ENCODE measurements at regions not wholly inside any gene's neighbourhood (a gene's known extent, or its start where the extent isn't known, plus 50 kb on each side); places are given as distances from the start of the nearest gene placed in this dataset.
"Not testable (repeated sequence)": the region's sequence is repeated elsewhere in the genome, so short reads cannot be mapped to it uniquely, and the experiment has no call there.

DNA sequence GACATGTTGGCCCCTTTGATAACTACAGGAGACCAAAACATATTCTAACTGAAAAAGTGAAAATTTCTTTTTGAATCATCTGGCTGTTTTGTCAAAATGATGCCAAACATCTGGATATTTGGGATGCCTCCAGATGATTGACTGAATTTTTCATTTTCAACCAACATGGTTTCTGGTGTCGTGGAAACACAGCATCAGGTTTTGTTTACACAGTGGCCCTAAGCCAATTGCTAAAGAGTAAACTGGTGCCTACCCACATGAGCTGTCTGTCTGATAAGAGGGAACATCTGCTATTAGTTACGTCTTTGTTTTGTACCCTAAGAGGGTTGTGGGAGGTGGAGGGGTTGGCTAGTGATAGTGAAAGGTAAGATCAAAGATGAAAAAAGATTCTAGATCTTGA, 204.8 kb downstream of the KCNK2 start:
- no peak for DNase-seq

DNA sequence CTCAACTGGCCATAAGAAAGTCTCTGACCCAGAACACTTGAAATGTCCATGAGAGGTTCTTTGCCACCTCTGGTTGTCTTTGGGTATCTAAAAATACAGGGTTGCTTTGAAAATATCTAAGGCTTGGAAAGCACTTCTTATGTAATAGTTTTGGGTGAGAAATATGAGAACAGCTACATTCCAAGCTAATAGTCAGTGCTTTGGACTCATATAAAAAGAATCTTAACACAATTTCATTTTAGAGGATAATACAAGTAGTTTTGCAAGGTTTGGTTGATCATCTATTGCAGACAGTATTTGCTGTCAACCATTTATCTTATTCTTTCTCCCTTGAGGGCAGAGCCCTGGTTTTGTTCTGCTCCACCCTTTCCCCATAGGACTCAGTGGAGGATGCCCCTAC, 207.5 kb downstream of the KCNK2 start:
- DNase-seq, result no peak

DNA sequence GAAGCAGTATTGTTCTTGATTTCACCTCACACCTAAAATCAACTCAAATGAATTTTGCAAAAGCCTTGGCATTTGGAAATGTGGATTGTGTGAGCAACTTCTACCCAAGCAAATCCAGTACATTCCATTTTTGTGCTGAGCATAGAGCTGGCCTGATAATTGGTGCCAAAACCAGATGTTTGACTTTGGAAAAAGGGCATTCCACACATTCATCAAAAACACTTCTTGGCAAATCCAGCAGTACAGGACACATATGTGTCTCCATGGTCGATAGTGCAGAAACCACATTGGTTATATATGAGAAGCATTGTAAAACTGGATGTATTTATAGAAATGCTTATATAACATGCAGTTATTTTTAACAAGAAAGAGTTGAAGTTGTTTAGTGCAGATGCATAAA, 210.4 kb downstream of the KCNK2 start:
- DNase-seq, result no peak

DNA sequence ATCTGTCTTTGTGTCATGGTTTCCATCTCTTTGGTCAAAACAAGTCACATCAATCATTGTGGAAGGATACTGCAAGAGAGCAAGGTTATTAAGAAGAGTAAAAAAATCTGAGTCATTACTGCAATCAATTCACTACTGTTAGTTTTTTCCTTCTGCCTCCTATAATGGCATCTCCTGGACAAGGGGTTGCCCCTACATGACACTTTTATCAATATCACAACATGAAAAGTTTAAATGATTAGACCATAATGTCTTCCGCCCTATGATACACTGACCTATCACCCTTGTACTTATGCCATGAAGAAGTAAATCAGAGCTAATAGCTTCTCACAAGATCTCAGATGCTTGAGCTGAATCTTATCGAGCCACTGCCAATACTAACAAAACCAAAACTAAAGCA, 223.9 kb downstream of the KCNK2 start:
- DNase-seq, result no peak

DNA sequence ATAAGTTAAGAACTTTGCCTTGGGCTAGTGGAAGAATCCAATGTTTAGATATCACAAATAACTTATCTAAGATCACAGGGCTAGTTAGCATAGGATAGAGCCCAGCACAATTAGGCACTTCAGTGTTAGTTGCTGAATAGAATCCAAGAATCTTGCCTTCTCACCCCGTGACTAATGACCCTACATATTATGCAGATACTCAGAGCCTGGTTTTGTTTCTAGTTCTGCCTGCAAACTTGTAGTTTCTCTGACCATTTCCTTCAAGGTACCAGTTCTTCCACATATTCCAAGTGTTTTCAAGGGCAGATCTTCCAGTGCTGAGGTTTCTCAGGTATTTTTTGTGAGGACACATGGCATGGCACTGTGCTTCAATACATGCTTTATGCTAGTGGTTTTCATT, 239.3 kb downstream of the KCNK2 start:
- no peak for DNase-seq

DNA sequence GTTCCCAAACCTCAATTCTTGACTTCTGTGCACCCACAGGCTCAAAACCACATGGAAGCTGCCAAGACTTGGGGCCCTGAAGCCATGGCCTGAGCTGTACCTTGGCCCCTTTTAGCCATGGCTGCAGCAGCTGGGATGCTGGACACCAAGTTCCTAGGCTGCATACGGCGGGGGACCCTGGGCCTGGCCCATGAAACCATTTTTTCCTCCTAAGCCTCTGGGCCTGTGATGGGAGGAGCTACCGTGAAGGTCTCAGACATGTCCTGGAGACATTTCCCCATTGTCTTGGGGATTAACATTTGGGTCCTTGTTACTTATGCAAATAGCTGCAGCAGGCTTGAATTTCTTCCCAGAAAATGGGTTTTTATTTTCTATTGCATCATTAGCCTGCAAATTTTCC, 241.5 kb downstream of the KCNK2 start:
- DNase-seq, result not testable (repeated sequence)

DNA sequence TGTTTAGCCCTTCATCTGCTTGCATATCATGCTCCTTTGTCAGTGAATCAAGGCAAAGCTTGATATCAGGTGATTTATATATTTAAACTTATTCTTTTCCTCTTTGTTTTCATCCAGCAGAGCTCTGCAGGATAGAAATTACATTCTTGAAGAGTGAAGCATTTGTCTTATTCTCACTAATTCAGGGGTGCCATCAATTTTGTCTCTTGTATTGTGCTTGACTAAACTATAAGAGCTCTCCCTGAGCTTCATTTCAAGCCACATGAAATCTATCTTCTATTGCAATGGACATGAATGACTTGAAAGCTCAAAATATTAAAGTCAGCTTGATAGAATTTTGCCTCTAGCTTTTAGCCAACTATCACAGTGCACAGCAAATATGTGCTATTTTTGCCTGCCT, 236.7 kb upstream of the KCTD3 start:
- no peak for DNase-seq

DNA sequence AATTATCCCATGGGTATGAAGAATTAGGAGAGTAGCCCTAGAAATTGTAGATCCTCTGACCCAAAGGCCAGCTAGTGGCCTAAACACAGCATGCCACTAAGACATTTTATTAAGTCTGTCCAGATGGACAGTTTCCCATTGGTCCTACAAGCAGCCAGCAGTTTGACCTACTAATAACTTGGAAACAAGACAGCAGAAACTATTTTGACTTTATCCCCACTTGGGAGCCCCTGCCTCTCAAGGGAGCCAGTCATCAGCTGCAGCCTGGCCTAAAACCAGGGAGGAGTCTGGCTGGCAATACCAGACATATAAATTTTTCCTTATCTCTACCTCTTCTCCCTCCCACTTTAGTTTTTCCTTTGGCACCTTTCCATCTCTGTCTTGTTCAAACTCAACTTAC, 222.6 kb upstream of the KCTD3 start:
- no peak for DNase-seq

DNA sequence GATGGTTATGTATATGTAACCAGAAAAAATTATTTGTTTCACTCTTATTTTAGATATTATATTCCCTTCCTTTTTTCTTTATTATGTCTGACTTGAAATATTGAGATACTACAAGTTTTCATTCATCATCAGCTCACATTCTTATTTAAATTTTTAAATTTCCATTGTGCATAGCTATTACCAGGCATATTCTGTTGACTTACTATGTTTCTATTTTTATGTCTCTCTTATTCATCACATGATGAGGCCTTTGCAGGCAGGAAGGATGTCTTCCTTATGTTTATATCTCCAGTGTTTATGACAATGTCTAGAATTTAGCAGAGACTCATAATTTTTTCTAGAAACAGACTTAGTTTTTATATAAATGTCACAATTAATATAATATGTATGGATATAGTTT, 221.9 kb upstream of the KCTD3 start:
- no peak for DNase-seq

DNA sequence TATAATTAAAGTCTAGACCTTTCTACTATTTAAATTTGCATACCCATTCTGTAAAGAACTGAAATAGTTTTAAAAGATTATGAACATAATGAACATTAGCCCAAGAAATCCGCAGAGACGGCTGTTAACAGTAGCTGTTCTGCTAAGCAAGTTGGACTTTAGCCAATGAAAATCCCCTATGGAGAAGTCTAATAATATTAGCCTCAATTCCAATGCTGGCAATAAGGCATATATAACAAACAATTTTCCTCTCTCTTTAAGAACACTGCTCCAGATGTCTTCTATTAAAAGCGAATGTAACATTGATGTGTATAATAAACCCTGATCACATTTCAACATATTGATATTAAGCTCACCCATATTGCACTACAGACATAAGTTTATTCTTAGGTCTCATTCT, 221.3 kb upstream of the KCTD3 start:
- DNase-seq, result no peak

DNA sequence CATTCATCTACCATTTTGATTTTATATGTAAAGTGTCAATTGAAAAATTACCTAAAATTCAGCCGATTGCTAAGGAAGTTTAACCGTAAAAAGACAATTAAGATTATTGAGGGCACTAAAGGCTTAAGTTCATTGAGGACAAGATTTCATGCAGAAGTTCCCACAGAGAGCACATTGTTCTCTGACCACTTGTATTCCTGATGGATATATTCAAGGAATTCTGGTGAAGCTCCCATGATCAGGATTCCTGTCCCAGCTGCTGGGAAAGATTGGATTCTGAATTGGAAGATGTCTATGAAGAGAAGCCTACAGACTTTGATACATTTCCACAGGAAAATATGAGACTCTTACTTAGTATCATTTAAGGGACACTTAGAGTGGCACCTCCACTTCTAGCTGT, 209.2 kb upstream of the KCTD3 start:
- DNase-seq, result no peak

DNA sequence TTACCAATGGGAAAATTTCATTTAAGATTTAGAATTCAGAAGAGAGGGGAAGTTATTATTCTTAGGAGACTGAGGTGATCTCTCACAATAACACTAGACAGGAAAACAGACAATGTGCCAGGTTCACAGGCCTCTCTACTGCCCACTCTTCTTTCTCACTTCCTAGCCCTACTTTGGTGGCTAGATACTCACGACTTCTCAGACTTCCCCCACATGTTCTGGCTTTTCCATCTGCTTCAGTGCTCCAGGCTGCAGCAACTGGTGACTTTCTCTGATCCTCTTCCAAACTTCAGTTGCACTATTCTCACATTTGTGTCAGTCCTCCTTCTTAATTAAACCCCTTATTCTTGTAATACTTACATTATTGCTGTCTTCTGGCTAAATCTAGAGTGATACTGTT, 208.7 kb upstream of the KCTD3 start:
- no peak for DNase-seq

DNA sequence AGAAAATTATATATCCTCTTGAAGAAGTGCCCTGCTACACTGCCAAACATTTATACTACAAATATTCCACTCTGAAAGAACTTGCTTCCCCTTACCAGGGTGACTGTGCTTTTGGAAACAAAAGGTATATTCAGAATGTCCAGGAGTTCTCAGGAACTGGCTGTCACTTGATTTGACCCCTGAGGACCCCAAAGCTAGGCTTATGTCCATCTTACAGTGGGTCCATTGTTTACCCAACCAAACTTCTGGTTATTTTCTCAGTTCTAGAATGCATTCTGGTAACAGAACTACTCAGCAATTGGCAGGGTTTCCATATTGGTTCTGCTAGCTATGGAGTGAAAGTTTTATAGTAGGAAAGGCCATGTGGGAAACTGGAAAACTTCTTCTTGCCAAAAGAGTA, 207.1 kb upstream of the KCTD3 start:
- no peak for DNase-seq

DNA sequence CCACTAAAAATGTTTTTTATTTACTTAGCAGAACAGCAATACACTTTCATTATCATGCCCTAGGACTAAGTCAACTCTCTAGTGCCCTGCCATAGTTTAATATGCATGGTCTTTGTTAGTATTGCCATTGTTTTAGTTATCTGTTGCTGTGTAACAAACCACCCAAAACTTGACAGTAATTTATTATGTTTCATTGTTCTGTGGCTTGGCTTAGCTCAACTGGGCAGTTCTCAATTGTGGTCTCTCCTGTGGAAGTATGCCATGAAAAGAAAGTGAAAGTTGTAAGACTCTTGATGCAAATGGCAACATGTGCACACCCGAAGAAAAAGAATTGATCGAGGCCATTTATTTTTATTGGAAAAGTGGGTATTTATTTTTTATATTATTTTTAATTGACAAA, 206.3 kb upstream of the KCTD3 start:
- DNase-seq, result no peak

DNA sequence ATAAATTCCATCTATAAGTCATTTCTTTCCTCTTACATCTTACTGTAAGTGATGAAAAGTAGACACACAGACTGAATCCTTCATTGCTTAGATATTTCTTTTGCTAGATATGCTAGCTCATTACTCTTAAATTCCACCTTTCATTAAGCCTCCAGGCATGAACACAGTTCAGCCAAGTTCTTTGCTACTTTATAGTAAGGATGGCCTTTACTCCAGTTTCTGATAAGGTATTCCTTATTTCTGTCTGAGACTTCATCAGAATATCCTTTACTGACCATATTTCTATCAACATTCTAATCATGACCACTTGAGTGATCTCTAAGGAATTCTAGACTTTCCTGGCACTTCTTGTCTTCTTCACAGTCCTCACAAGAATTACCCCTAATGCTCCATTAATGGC, 191.7 kb upstream of the KCTD3 start:
- DNase-seq, result no peak

DNA sequence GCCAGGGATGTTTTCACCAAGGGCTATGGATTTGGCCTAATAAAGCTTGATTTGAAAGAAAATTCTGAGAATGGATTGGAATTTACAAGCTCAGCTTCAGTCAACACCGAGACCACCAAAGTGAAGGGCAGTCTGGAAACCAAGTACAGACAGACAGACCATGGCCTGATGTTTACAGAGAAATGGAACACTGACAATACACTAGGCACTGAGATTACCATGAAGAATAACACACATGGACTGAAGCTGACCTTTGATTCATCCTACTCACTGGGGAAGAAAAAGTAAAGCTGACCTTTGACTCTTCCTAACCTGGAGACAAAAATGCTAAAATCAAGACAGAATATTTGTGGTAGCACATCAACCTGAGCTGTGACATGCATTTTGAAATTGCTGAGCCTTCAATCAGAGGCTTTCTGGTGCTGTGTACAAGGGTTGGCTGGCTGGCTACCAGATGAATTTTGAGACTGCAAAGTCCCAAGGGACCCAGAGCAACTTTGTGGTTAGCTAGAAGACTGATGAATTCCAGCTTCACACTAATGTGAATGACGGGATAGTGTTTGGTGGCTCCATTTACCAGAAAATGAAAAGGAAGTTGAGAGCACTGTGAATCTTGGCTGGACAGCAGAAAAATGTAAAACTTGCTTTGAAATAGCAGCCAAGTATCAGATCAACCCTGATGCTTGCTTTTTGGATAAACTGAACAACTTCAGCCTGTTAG, 190.4 kb upstream of the KCTD3 start:
- no peak for DNase-seq

DNA sequence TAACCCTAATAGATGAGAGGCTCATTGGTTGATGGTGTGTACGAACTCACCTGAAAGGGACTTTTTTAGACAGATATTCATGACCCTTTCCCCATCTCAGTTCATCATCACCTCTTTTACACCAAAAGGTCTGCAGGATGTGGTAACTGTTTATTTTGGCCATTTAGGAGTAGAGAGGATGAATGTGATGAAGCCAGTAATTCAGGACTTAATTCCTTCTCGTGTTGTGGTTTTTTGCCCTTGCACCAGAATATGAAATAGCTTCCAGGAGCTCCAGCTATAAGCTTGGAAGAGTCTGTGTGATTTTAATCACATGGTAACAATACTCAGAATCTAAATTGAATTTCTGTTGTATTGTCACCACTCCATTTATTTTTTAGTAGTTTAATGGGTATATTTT, 189.4 kb upstream of the KCTD3 start:
- no peak for DNase-seq

DNA sequence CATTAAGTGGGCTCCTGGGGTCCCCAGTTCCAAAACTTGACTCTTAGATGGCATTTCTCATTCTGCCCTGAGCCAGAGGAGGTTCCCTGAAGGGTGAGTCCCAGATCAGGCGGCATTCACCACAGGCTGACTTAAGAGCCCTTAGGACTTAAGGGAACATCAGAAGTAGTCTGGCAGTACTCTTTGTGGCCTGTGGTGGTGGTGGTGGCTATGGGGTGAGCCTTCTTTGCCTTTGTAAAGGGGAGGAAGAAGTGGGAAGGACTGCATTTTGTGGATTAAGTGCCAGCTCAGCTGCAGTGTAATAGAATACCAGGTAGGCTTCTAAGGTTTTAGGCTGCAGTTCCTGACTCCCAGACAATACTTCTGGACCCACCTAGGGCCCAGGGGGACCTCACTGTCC, 186.5 kb upstream of the KCTD3 start:
- no peak for DNase-seq

DNA sequence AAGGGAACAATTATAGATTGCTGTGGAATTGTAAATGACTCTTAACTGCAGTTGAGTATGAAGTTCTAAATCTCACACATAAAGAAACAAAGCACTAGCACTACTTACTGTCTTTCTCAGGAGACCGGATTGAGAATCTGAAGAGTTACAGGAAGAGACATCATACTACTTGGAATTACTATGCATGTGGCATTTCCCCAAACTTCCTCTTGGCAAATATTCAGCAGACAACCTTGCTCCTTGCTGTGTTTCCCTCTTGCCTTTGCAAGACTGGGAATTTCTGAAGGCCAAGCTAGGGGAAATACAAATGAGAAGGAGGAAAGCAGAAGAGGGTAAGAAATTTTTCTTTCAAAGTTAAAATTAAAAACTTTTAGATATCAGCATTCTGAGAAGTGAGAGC, 173.6 kb upstream of the KCTD3 start:
- DNase-seq, result no peak

DNA sequence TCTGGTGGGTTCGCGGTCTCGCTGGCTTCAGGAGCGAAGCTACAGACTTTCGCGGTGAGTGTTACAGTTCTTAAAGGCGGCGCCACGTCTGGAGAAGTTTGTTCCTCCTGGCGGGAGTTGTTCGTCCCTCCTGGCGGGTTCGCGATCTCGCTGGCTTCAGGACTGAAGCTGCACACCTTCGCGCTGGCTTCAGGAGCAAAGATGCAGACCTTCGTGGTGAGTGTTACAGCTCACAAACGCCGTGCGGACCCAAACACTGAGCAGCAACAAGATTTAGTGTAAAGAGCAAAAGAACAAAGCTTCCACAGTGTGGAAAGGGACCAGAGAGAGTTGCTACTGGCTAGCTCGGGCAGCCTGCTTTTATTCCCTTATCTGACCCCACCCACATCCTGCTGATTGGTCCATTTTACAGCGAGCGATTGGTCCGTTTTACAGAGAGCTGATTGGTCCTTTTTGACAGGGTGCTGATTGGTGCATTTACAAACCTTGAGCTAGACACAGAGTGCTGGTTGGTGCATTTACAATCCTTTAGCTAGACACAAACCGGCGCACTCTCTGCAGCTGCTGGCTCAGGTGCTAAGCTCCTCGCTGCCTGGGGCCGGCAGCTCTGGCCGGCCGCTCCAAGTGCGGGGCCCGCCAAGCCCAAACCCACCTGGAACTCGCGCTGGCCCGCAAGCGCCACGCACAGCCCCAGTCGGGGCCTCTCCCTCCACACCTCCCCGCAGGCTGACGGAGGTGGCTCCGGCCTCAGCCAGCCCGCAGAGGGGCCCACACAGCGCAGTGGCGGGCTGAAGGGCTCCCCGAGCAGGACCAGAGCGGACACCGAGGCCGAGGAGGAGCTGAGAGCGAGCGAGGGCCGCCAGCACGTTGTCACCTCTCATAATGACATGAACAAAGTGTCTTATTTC, 172.8 kb upstream of the KCTD3 start:
- no peak for DNase-seq

DNA sequence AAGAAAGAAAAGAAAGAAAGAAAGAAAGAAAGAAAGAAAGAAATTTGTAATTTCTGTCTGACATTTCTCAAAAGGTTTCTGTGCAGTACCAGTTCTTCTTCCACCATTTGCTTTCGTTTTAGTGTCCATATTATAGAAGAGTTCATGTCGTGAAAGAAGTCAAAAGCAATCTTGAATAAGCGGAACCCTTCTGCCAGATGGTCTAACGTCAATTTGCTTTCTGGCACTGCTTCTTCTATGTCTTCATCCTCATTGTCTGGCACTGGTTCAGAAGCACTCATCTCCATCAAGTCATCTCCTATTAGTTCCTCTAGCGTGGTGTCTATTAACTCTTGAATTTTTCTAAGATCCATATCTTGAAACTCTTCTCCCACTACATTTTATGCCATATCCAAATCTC, 170.0 kb upstream of the KCTD3 start:
- DNase-seq, result no peak

DNA sequence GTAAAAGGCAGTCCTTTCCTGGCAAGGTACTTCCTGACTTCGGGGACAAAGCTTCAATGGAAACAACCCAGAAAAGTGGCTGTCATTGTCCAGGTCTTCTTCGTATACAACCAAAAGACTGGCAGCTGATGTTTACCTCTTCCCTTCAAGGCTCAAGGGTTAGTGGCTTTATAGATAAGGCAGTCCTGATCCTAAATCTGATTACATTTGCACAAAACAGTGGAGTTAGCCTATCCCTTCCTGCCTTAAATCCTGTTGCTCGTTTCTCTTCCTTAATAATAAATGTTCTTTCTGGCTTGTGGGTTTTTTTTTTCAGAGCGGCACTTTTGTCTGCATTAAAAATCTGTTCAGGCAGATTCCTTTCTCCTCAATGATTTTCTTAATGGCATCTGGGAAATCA, 169.3 kb upstream of the KCTD3 start:
- no peak for DNase-seq

DNA sequence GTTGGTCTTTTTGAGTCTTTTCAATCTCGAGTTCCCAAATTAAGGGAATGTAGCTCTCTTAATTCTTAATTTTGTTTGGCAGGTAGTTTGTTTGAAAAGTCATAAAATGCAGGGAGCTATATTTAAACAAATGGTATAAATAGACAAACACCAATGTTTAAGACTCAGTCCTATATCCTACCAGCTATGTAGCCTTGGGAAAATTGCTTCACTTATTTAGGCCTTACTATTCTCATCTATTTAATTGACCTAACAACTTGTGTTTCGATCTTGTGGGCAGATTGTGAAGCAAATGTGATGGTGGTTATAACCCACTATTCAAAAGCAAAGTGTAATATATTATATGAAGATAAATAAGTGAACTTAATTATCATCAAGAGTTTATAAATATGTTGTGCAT, 167.3 kb upstream of the KCTD3 start:
- no peak for DNase-seq

DNA sequence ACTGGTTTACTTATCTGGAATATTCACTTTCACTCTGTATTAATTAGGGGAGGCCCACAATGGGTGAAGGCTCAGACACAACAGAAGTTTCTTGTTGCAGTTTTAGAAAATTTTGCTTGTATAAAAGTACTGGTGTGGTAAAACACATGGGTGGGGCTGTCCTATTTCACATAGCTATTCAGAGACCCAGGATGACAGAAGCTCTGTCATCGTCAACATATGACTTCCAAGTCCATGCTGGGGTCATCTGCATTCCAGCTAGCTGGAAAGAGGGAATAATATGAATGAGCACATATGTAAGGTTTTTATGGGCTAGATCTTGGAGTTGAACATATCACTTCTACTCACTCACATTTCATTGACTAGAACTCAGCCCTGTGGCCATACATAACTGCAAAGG, 166.4 kb upstream of the KCTD3 start:
- DNase-seq, result no peak

DNA sequence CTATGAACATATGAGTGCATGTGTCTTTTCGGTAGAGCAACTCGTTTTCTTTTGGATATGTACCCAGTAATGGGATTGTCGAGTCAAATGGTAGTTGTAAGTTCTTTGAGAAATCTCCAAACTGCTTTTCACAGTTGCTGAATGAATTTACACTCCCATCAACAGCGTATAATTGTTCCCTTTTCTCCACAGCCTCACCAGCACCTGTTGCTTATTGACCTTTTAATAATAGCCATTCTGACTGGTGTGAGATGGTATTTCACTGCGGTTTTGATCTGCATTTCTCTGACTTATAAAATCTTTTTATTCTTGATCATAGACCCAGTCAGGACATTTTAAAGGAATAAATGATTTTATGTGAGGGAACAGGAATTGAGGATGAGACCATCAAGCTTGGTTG, 165.0 kb upstream of the KCTD3 start:
- no peak for DNase-seq
